Muscle layer of duodenum (tissue), 2 donors: ENCODE measurements at regions not wholly inside any gene's neighbourhood (a gene's known extent, or its start where the extent isn't known, plus 50 kb on each side); places are given as distances from the start of the nearest gene placed in this dataset.
A peak's percentile ranks its signal among the peaks of the same experiment; 100 is the strongest.

ENCODE experiments used
- H3K27ac ChIP-seq: one replicate; pipeline ENCODE4 v1.7.0; 2013; ENCODE audit warnings: mild to moderate bottlenecking, low read length
- H3K27me3 ChIP-seq: one replicate; pipeline ENCODE4 v1.7.0; 2013; ENCODE audit warnings: low read depth, mild to moderate bottlenecking, control low read depth, low read length
- H3K36me3 ChIP-seq, 2 donors: one replicate each; pipeline ENCODE4 v1.7.0; 2013; ENCODE audit warnings: low read length in 2 of 2, control low read depth in 1 of 2, mild to moderate bottlenecking in 1 of 2; ENCODE audit not compliant: insufficient read depth in 2 of 2, control insufficient read depth in 1 of 2
- H3K4me1 ChIP-seq, 2 donors: one replicate each; pipeline ENCODE4 v1.7.0; 2013; ENCODE audit warnings: low read length in 2 of 2, mild to moderate bottlenecking in 2 of 2, control low read depth in 1 of 2, moderate library complexity in 1 of 2; ENCODE audit not compliant: insufficient read depth in 2 of 2, control insufficient read depth in 1 of 2
- H3K4me3 ChIP-seq, 2 donors: one replicate each; pipeline ENCODE4 v1.7.0; 2013; ENCODE audit warnings: low read length in 2 of 2, low read depth in 1 of 2, mild to moderate bottlenecking in 1 of 2
- H3K9me3 ChIP-seq, 2 donors: one replicate each; pipeline ENCODE4 v1.7.0; 2013; ENCODE audit warnings: low read length in 2 of 2, control low read depth in 1 of 2, mild to moderate bottlenecking in 1 of 2; ENCODE audit not compliant: control insufficient read depth in 1 of 2
- donor health status: healthy.

- Histone ChIP-seq H3K4me1 (peaks cover 3 to 10% of the 10 kb centered on the region in 2 donors), H3K36me3 (peaks cover 0 to 19% of the 10 kb centered on the region in 2 donors), H3K4me3 (peak overlapping the region; percentile 66 to 77), H3K27ac (peak overlapping the region; percentile 98), H3K27me3 (no peaks in the 10 kb centered on the region), H3K9me3 (no peaks in the 10 kb centered on the region)
These were observed 105.9 kb upstream of the HNRNPU start for GRCh38 chr1:244970236-244970743.

DNA sequence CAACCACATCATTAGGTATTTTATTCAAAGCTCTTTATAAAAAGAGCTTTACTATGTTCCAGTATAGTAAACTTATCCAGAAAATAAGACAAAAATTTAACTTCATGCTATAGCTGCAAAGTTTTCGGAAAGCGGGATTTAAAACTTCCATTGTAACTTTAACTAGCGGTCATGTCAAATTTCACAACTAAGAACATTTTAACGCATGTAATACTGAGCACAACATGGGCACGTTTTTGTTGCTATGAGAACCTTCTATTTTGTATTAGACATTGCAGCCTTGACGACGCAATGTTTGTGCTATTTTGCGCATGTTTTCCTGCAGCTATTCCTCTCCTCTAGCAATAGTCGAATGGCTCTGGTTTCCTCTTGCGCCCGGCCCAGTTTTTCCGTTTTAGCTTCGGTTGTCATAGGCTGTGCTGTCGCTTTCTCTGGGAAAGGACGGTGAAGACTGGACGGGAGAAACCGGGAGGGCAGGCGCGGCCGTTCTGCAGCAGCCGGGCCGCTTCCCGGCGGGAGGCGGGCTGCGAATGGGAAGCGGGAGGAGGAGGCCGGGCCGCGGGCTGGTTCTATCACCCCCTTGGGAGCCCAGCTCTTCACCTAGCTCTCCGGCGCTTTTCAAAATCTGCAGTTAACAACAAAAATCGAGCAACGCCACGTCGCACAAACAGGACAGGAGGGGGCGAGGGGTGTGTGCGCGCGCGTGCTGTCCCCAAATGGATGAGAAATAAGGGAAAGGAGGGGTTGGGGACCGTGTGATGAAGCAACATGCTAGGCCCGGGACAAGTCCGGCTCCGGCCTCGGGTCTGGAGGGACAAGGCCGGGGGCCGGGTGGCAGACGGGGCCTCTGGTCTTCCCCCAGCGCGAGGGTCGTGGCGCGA lies 105.3 kb upstream of the HNRNPU start:
- H3K9me3 ChIP-seq, result no peaks in the 10 kb centered on the region
- H3K4me3 ChIP-seq, result peak overlapping the region; percentile 66 to 77
- peak overlapping the region; percentile 98 for H3K27ac ChIP-seq
- H3K36me3 ChIP-seq, result peaks cover 0 to 19% of the 10 kb centered on the region in 2 donors
- peaks cover 9 to 17% of the 10 kb centered on the region in 2 donors for H3K4me1 ChIP-seq
- no peaks in the 10 kb centered on the region for H3K27me3 ChIP-seq

DNA sequence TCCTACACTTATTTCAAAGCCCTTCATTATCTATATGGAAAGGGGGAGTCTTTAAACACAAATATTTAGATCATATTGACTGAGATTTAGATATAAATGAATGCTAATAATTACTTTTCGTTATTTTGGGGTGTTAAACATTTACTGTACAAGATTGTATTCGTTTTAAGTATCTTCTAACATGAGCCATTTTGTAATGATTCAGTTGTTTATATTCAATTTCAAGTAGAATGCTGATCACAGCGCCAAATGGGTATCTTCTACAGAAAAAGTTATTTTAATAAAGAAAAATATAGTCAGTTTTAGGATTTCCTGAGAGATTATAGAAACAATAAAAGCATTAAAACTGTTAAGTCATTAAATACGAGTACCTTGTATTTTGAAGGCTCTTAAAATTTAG lies 104.5 kb upstream of the HNRNPU start:
- Histone ChIP-seq H3K27ac (peak overlapping the region; percentile 98), H3K27me3 (no peaks in the 10 kb centered on the region), H3K4me3 (peak overlapping the region; percentile 66 to 77), H3K4me1 (peaks cover 17 to 23% of the 10 kb centered on the region in 2 donors), H3K9me3 (no peaks in the 10 kb centered on the region), H3K36me3 (peaks cover 0 to 19% of the 10 kb centered on the region in 2 donors)

DNA sequence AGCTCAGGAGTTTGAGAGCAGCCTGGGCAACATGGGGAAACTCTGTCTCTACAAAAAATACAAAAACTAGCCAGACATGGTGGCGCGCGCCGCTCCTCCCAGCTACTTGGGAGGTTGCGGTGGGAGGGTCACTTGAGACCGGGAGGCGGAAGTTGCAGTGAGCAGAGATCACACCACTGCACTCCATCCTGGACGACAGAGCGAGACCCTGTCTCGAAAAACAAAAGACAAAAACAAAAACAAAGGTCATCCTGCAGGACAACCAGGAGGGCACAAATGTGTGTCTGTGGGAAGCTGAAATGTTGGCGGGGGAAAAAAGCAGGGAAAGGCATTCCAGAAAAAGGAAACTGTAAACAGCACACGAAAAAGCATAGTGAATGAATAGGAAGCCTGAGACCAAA lies 104.1 kb upstream of the HNRNPU start:
- Histone ChIP-seq H3K36me3 (peaks cover 0 to 19% of the 10 kb centered on the region in 2 donors), H3K27me3 (no peaks in the 10 kb centered on the region), H3K4me3 (peak overlapping the region; percentile 66 to 77), H3K9me3 (no peaks in the 10 kb centered on the region), H3K27ac (peak overlapping the region; percentile 98), H3K4me1 (peaks cover 19 to 23% of the 10 kb centered on the region in 2 donors)

DNA sequence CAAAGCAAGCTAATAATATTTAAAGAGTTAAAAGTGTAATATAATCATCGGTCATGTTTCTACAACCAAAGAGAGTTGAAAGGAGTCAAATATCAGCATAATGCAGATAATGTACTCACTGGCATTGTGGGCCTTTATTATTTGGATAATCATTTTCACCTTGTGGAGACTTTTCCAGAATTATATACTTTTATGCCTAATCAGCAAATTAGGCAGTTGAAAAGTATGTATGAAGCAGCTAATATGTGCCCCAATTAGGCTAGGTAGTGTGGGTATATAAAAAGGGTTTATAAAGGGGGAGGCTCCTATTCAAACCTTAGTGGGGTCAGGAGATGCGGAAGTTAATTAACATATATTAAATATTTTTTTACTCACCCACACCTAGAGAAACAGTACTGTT lies 102.8 kb upstream of the HNRNPU start:
- Histone ChIP-seq H3K4me3 (no peak overlapping the region), H3K4me1 (peaks cover 19 to 23% of the 10 kb centered on the region in 2 donors)

DNA sequence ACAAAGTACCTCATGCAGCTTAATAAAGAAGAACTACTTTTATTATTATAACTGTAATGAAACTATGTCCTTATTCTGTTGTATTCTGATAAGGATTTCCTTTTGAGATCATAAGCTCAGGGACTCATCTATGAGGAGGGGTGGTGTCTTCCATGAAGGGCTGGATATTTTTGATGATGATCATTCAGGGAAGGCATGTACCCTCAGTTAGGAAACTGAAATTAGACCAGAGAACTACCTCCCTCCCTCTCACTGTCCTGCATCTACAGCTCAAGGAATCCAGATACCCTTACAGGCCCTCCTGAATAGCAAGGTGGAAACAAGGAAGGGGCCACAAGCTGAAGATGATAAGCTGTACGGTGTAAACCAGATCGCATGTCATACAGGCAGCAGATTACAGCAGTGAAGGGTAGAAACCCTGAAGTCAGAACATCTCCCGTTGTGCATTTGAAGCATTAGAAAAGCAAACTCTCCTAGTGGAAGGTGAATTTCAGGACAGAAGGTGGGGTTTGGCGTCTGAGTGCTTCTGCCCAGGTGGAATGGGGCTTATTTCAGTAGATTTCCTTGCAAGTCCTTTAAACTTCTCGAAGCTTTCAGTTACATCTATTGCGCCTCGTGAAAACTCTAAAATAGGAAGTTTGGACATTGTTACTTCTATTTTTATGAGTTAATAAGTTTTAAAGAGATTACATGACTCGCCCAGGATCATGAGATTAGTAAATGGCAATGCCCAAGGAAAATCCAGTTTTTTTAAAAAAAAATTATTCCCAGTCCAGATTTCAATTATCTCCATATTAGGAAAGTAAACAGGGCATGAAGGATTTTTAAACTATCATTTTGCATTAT lies 101.1 kb upstream of the HNRNPU start:
- no peak overlapping the region for H3K4me3 ChIP-seq
- no peaks in the 10 kb centered on the region for H3K9me3 ChIP-seq
- H3K36me3 ChIP-seq, result peaks cover 0 to 14% of the 10 kb centered on the region in 2 donors
- H3K4me1 ChIP-seq, result peaks cover 19 to 23% of the 10 kb centered on the region in 2 donors
- no peaks in the 10 kb centered on the region for H3K27me3 ChIP-seq
- no peak overlapping the region for H3K27ac ChIP-seq

More for the DNA sequence above, 102.8 kb upstream of the HNRNPU start:
- Histone ChIP-seq H3K36me3 (peaks cover 0 to 19% of the 10 kb centered on the region in 2 donors), H3K27me3 (no peaks in the 10 kb centered on the region), H3K9me3 (no peaks in the 10 kb centered on the region), H3K27ac (no peak overlapping the region)

- peak overlapping the region; percentile 90 for H3K27ac ChIP-seq
- H3K27me3 ChIP-seq, result no peaks in the 10 kb centered on the region
- H3K9me3 ChIP-seq, result no peaks in the 10 kb centered on the region
- H3K4me1 ChIP-seq, result peaks cover 19 to 23% of the 10 kb centered on the region in 2 donors
- peaks cover 0 to 5% of the 10 kb centered on the region in 2 donors for H3K36me3 ChIP-seq
- peak overlapping the region; percentile 38 to 49 for H3K4me3 ChIP-seq
These were observed 100.0 kb upstream of the HNRNPU start for GRCh38 chr1:244964112-244964971.

GRCh38 chr1:244963231-244963826 lies 99.0 kb upstream of the HNRNPU start:
- no peaks in the 10 kb centered on the region for H3K27me3 ChIP-seq
- no peak overlapping the region for H3K27ac ChIP-seq
- H3K4me1 ChIP-seq, result peaks cover 18 to 19% of the 10 kb centered on the region in 2 donors
- no peaks in the 10 kb centered on the region for H3K36me3 ChIP-seq
- no peak overlapping the region for H3K4me3 ChIP-seq
- H3K9me3 ChIP-seq, result no peaks in the 10 kb centered on the region

DNA sequence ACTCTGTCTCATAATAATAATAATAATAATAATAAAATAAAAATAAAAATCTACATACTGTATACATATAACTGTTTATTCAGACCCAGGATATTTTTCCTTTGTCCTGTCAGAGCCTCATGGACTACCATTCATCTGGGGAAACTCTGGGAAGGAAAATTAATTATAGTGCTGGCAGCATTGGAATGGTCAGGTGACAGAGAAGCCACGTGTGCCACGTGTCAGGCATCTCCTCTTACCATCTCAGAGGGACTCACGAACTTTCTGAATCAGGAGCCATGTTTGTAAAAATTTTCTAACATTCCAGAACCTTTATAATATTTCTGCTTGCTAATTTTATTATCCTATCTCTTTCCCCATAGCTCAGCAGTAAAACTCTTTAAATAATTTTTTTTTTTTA lies 97.8 kb upstream of the HNRNPU start:
- no peaks in the 10 kb centered on the region for H3K27me3 ChIP-seq
- H3K9me3 ChIP-seq, result no peaks in the 10 kb centered on the region
- no peak overlapping the region for H3K27ac ChIP-seq
- H3K4me1 ChIP-seq, result peaks cover 15 to 19% of the 10 kb centered on the region in 2 donors
- H3K4me3 ChIP-seq, result no peak overlapping the region
- no peaks in the 10 kb centered on the region for H3K36me3 ChIP-seq

- H3K9me3 ChIP-seq, result no peaks in the 10 kb centered on the region
- H3K27me3 ChIP-seq, result no peaks in the 10 kb centered on the region
- peaks cover 15 to 19% of the 10 kb centered on the region in 2 donors for H3K4me1 ChIP-seq
- no peak overlapping the region for H3K4me3 ChIP-seq
- H3K27ac ChIP-seq, result no peak overlapping the region
- H3K36me3 ChIP-seq, result no peaks in the 10 kb centered on the region
These were observed 96.6 kb upstream of the HNRNPU start for GRCh38 chr1:244960904-244961303.
